ENCODE measurements at regions not wholly inside any gene's neighbourhood (a gene's known extent, or its start where the extent isn't known, plus 50 kb on each side); places are given as distances from the start of the nearest gene placed in this dataset.

- H3K4me3 ChIP-seq = no peak overlapping the region
- no peaks in the 10 kb centered on the region for H3K9me3 ChIP-seq
- no peaks in the 10 kb centered on the region for H3K27me3 ChIP-seq
- TF ChIP-seq POLR2A (IDR thresholded peaks at IDR 0.05) (no peak), CTCF (IDR thresholded peaks at IDR 0.05) (no peak)
- H3K4me1 ChIP-seq = no peaks in the 10 kb centered on the region
- no peak overlapping the region for H3K27ac ChIP-seq
- WGBS, 2 donors = 64 to 78% methylated on average over 1 of the region's 1 CpG
- intact Hi-C loops (cut with DNase I) = no loop called here
- H3K36me3 ChIP-seq = no peaks in the 10 kb centered on the region
- DNase-seq = no peak
These were observed 498.4 kb upstream of the TUSC1 start for GRCh38 chr9:26176628-26177027.

- intact Hi-C loops (cut with DNase I) = no loop called here
- DNase-seq = no peak
- 57 to 83% methylated on average over 1 of the region's 1 CpG for WGBS, 2 donors
- Histone ChIP-seq H3K9me3 (no peaks in the 10 kb centered on the region), H3K36me3 (no peaks in the 10 kb centered on the region), H3K27me3 (no peaks in the 10 kb centered on the region), H3K4me3 (no peak overlapping the region), H3K4me1 (no peaks in the 10 kb centered on the region), H3K27ac (no peak overlapping the region)
- TF ChIP-seq CTCF (IDR thresholded peaks at IDR 0.05) = no peak
- TF ChIP-seq POLR2A (IDR thresholded peaks at IDR 0.05) = no peak
These were observed 497.0 kb upstream of the TUSC1 start for GRCh38 chr9:26175264-26175663.

- H3K4me3 ChIP-seq = no peak overlapping the region
- no peaks in the 10 kb centered on the region for H3K4me1 ChIP-seq
- TF ChIP-seq POLR2A (IDR thresholded peaks at IDR 0.05) (no peak), CTCF (IDR thresholded peaks at IDR 0.05) (no peak)
- H3K27ac ChIP-seq = no peak overlapping the region
- intact Hi-C loops (cut with DNase I) = no loop called here
- no peaks in the 10 kb centered on the region for H3K9me3 ChIP-seq
- no peaks in the 10 kb centered on the region for H3K27me3 ChIP-seq
- no peak for DNase-seq
- WGBS, 2 donors = 38 to 74% methylated on average over 2 of the region's 2 CpGs
- H3K36me3 ChIP-seq = no peaks in the 10 kb centered on the region
These were observed 494.1 kb upstream of the TUSC1 start for GRCh38 chr9:26172301-26172700.

GRCh38 chr9:26171691-26172090 is 493.4 kb upstream of the TUSC1 start:
- TF ChIP-seq CTCF (IDR thresholded peaks at IDR 0.05) (no peak), POLR2A (IDR thresholded peaks at IDR 0.05) (no peak)
- Histone ChIP-seq H3K4me1 (no peaks in the 10 kb centered on the region), H3K36me3 (no peaks in the 10 kb centered on the region), H3K9me3 (no peaks in the 10 kb centered on the region), H3K27me3 (no peaks in the 10 kb centered on the region), H3K27ac (no peak overlapping the region), H3K4me3 (no peak overlapping the region)
- intact Hi-C loops (cut with DNase I) = no loop called here
- 7 to 15% methylated on average over 2 of the region's 2 CpGs for WGBS, 2 donors
- DNase-seq = no peak

- no peaks in the 10 kb centered on the region for H3K9me3 ChIP-seq
- intact Hi-C loops (cut with DNase I) = no loop called here
- no peak for TF ChIP-seq CTCF (IDR thresholded peaks at IDR 0.05)
- no peak for TF ChIP-seq POLR2A (IDR thresholded peaks at IDR 0.05)
- H3K27me3 ChIP-seq = no peaks in the 10 kb centered on the region
- no peak overlapping the region for H3K27ac ChIP-seq
- DNase-seq = no peak
- 16 to 18% methylated on average over 3 of the region's 3 CpGs for WGBS, 2 donors
- no peaks in the 10 kb centered on the region for H3K36me3 ChIP-seq
- no peaks in the 10 kb centered on the region for H3K4me1 ChIP-seq
- no peak overlapping the region for H3K4me3 ChIP-seq
These were observed 491.9 kb upstream of the TUSC1 start for GRCh38 chr9:26170190-26170589.
